ENCODE measurements at regions not wholly inside any gene's neighbourhood (a gene's known extent, or its start where the extent isn't known, plus 50 kb on each side); places are given as distances from the start of the nearest gene placed in this dataset.

GRCh38 chrX:127313635-127314034, 494.1 kb downstream of the PRR32 start:
- WGBS, 2 experiments (ENCODE audit: extremely low coverage in 1 of 2, insufficient coverage in 1 of 2, insufficient read length in 1 of 2, insufficient replicate concordance in 2 of 2, low coverage in 1 of 2, low lambda C conversion rate in 2 of 2, missing lambda C conversion rate in 1 of 2), result 100% methylated on average over 1 of the region's 1 CpG; no CpG with 5 or more reads in 1 of the 2 experiments
- no peak for TF ChIP-seq JUND (IDR thresholded peaks at IDR 0.05; ENCODE audit: low read length)
- peak; percentile 70; the same call in 1 of the 2 replicates for TF ChIP-seq MAFK (IDR thresholded peaks at IDR 0.05; ENCODE audit: low read depth, low read length)

More at GRCh38 chrX:127313635-127314034, 494.1 kb downstream of the PRR32 start:
- H3K14ac ChIP-seq (ENCODE audit: insufficient read length), result no peak overlapping the region
- no peak overlapping the region for H2AFZ ChIP-seq (ENCODE audit: low read length)
- no peaks in the 10 kb centered on the region for H4K20me1 ChIP-seq (replicated peaks in 1 of 2; ENCODE audit: control insufficient read depth in 1 of 2, insufficient read depth in 2 of 2, low read length in 2 of 2)
- no peak overlapping the region for H3K23ac ChIP-seq (ENCODE audit: insufficient read length)
- no peak overlapping the region for H2BK12ac ChIP-seq (ENCODE audit: low read depth, low read length)
- no peak overlapping the region for H3K18ac ChIP-seq (ENCODE audit: extremely low read depth, low read length)
- H3K9ac ChIP-seq (replicated peaks in 1 of 4; ENCODE audit: extremely low read depth in 1 of 4, low read depth in 3 of 4, low read length in 3 of 4), result no peak overlapping the region
- no peak overlapping the region for H2BK20ac ChIP-seq (ENCODE audit: low read length)
- H3K79me1 ChIP-seq (ENCODE audit: low read depth, low read length), result no peaks in the 10 kb centered on the region
- no peak overlapping the region for H2BK15ac ChIP-seq (ENCODE audit: low read length)
- CTCF ChIA-PET (ENCODE audit: partially characterized antibody), result no interaction called here
- FAIRE-seq, result no peak
- no peaks in the 10 kb centered on the region for H3K36me3 ChIP-seq (ENCODE audit: control insufficient read depth in 2 of 4, insufficient read depth in 4 of 4, low read length in 3 of 4)
- POLR2A ChIA-PET (ENCODE audit: partially characterized antibody), result no interaction called here
- H3K4me3 ChIP-seq (ENCODE audit: extremely low read depth in 1 of 4, insufficient read depth in 2 of 4, low read depth in 3 of 4, low read length in 4 of 4), result no peak overlapping the region
- H3K4ac ChIP-seq (replicated peaks; ENCODE audit: insufficient read length, low read depth, low read length), result no peak overlapping the region
- H3K79me2 ChIP-seq (ENCODE audit: control insufficient read depth in 1 of 2, insufficient read depth in 2 of 2, low read length in 2 of 2), result no peaks in the 10 kb centered on the region
- no peak for DNase-seq (ENCODE audit: low read depth in 1 of 2, low spot score in 2 of 2)
- no peak overlapping the region for H4K5ac ChIP-seq (ENCODE audit: insufficient read length, low read depth, low read length)
- no peak overlapping the region for H4K91ac ChIP-seq (replicated peaks; ENCODE audit: insufficient read length, low read length)
- no peak overlapping the region for H3K56ac ChIP-seq (replicated peaks; ENCODE audit: insufficient read length, low read depth, low read length)
- no peak overlapping the region for H3K4me2 ChIP-seq (ENCODE audit: insufficient read depth in 1 of 2, low read depth in 2 of 2, low read length in 2 of 2)
- H3K9me3 ChIP-seq (ENCODE audit: insufficient read depth in 2 of 2, low read depth in 1 of 2, low read length in 1 of 2), result no peaks in the 10 kb centered on the region
- H2BK120ac ChIP-seq (replicated peaks; ENCODE audit: low read depth, low read length), result no peak overlapping the region
- no peaks in the 10 kb centered on the region for H3K23me2 ChIP-seq (ENCODE audit: low read depth, low read length)
- no peaks in the 10 kb centered on the region for H3K4me1 ChIP-seq (replicated peaks in 1 of 4; ENCODE audit: control insufficient read depth in 3 of 4, insufficient read depth in 4 of 4, low read length in 3 of 4)
- no peak overlapping the region for H4K8ac ChIP-seq (ENCODE audit: extremely low read depth, insufficient read depth, low read length)
- no peak overlapping the region for H2BK5ac ChIP-seq (ENCODE audit: low read depth, low read length)
- no peaks in the 10 kb centered on the region for H3K27me3 ChIP-seq (replicated peaks in 1 of 4; ENCODE audit: control insufficient read depth in 3 of 4, extremely low read depth in 1 of 4, insufficient read depth in 3 of 4, low read length in 3 of 4)
- no peak overlapping the region for H3K27ac ChIP-seq (ENCODE audit: low read depth, low read length)
- no peak overlapping the region for H2AK5ac ChIP-seq (ENCODE audit: low read depth, low read length)

Data from H1 (cell line).